Kidney (tissue), 13 donors: ENCODE measurements at regions not wholly inside any gene's neighbourhood (a gene's known extent, or its start where the extent isn't known, plus 50 kb on each side); places are given as distances from the start of the nearest gene placed in this dataset.

Experiments
- DNase-seq, 5 donors: peaks; one replicate each; pipeline ENCODE4 v3.0.0-alpha.2; 2013 to 2020
- FAIRE-seq: peaks from 2 replicates; lab custom pipeline; 2012; peaks lifted over from hg19 to GRCh38; lab: Jason Lieb, UNC
- H3K27ac ChIP-seq, 2 donors: one replicate each; pipeline ENCODE4 v1.7.0; 2013; ENCODE audit warnings: low read depth in 2 of 2, low read length in 2 of 2, inconsistent platforms in 1 of 2
- H3K27me3 ChIP-seq: one replicate; pipeline ENCODE4 v1.7.1; 2013; ENCODE audit warnings: low read length, inconsistent platforms; ENCODE audit not compliant: control insufficient read depth, insufficient read depth
- H3K36me3 ChIP-seq, 3 donors: one replicate each; pipeline versions ENCODE4 v1.7.0 to v1.7.1; 2013; ENCODE audit warnings: low read length in 3 of 3, control low read depth in 1 of 3, inconsistent platforms in 1 of 3; ENCODE audit not compliant: insufficient read depth in 3 of 3, control insufficient read depth in 2 of 3
- H3K4me1 ChIP-seq, 3 donors: one replicate each; pipeline versions ENCODE4 v1.7.0 to v1.7.1; 2013; ENCODE audit warnings: low read length in 3 of 3, inconsistent platforms in 1 of 3, low read depth in 1 of 3; ENCODE audit not compliant: control insufficient read depth in 2 of 3, insufficient read depth in 2 of 3
- H3K4me3 ChIP-seq, 3 donors: one replicate each; pipeline versions ENCODE4 v1.7.0 to v1.8.1; 2013; ENCODE audit warnings: low read length in 3 of 3, control low read depth in 1 of 3, inconsistent platforms in 1 of 3
- H3K9ac ChIP-seq, 3 donors: one replicate each; pipeline versions ENCODE4 v1.7.0 to v1.7.1; 2013; ENCODE audit warnings: low read length in 3 of 3, control low read depth in 1 of 3, inconsistent platforms in 1 of 3
- H3K9me3 ChIP-seq, 3 donors: one replicate each; pipeline versions ENCODE4 v1.7.0 to v1.7.1; 2013; ENCODE audit warnings: low read length in 3 of 3, control low read depth in 1 of 3, inconsistent platforms in 1 of 3; ENCODE audit not compliant: control insufficient read depth in 2 of 3, insufficient read depth in 1 of 3
- CTCF ChIP-seq: IDR thresholded peaks from 3 replicates; pipeline ENCODE4 v1.5.1; 2012; ENCODE audit warnings: mild to moderate bottlenecking, moderate library complexity, borderline replicate concordance; ENCODE audit not compliant: insufficient read depth; ENCODE audit errors: extremely low read depth
- intact Hi-C: fragments of 100-400 bp; cut with DNase I; formaldehyde crosslinking; loops from one replicate; pipeline ENCODE4 v1.11.1; 2022
- donor health status: control.
- donor health status: control.
- donor health status: control.
- donor health status: control.
- donor health status: control.
- donor health status: DM: yes; HTN: yes; CAD: no.
- donor health status: Normal renal cell carcinoma (clear cell type).

GRCh38 chr6:6722195-6722594 lies 133.7 kb downstream of the LY86 start:
- Histone ChIP-seq H3K4me3 (no peak overlapping the region), H3K27ac (peak overlapping the region; percentile 72 to 84), H3K9ac (peak overlapping the region in 1 of 3 donors; percentile 62), H3K36me3 (no peaks in the 10 kb centered on the region), H3K27me3 (no peaks in the 10 kb centered on the region), H3K9me3 (no peaks in the 10 kb centered on the region), H3K4me1 (peaks cover 6 to 35% (median 32%) of the 10 kb centered on the region in 3 donors)
- TF ChIP-seq CTCF: no peak
- intact Hi-C loops: no loop called here
- DNase-seq: no peak
- no peak for FAIRE-seq

GRCh38 chr6:6723361-6723760 lies 134.8 kb downstream of the LY86 start:
- H3K36me3 ChIP-seq: no peaks in the 10 kb centered on the region
- H3K27me3 ChIP-seq: no peaks in the 10 kb centered on the region
- no peak for DNase-seq
- no peaks in the 10 kb centered on the region for H3K9me3 ChIP-seq
- intact Hi-C loops: no loop called here
- H3K27ac ChIP-seq: peak overlapping the region; percentile 92 to 93
- TF ChIP-seq CTCF: no peak
- H3K4me3 ChIP-seq: peak overlapping the region in 1 of 3 donors; percentile 49
- H3K4me1 ChIP-seq: peaks cover 6 to 32% (median 31%) of the 10 kb centered on the region in 3 donors
- no peak for FAIRE-seq
- H3K9ac ChIP-seq: peak overlapping the region in 2 of 3 donors; percentile 31 to 63

GRCh38 chr6:6723921-6724538 lies 135.5 kb downstream of the LY86 start:
- peaks cover 6 to 32% (median 31%) of the 10 kb centered on the region in 3 donors for H3K4me1 ChIP-seq
- peak overlapping the region in 2 of 3 donors; percentile 63 for H3K9ac ChIP-seq
- H3K9me3 ChIP-seq: no peaks in the 10 kb centered on the region
- DNase-seq (peak; percentile 80 to 92 (median 91)), FAIRE-seq (peak; percentile 8)
- intact Hi-C loops: no loop called here
- TF ChIP-seq CTCF: no peak
- H3K27me3 ChIP-seq: no peaks in the 10 kb centered on the region
- peak overlapping the region; percentile 92 to 93 for H3K27ac ChIP-seq
- no peaks in the 10 kb centered on the region for H3K36me3 ChIP-seq
- H3K4me3 ChIP-seq: peak overlapping the region; percentile 48 to 51 (median 49)
